Psoas muscle (tissue), 7 donors: ENCODE measurements at regions not wholly inside any gene's neighbourhood (a gene's known extent, or its start where the extent isn't known, plus 50 kb on each side); places are given as distances from the start of the nearest gene placed in this dataset.

Source experiments
- ATAC-seq, 4 donors: fragments of 200-7000 bp; cut with Tn5 transposase; one replicate each; pipeline ENCODE4 v1.9.1; 2020; ENCODE audit warnings: moderate library complexity in 3 of 4, mild to moderate bottlenecking in 2 of 4
- DNase-seq, 2 donors: peaks; one replicate each; pipeline ENCODE4 v3.0.0-alpha.2; 2020
- H3K27ac ChIP-seq: fragments of 200-600 bp; one replicate; pipeline ENCODE4 v1.8.0; 2022
- H3K27me3 ChIP-seq, 3 donors: fragments of 200-600 bp in 1 of 3; one replicate each; pipeline versions ENCODE4 v1.6.1 to v1.8.0; 2013 to 2022; ENCODE audit warnings: low read length in 2 of 3, mild to moderate bottlenecking in 2 of 3, moderate library complexity in 1 of 3; ENCODE audit not compliant: insufficient read depth in 3 of 3
- H3K36me3 ChIP-seq, 2 donors: fragments of 200-600 bp in 1 of 2; one replicate each; pipeline versions ENCODE4 v1.6.1 to v1.8.0; 2013 to 2022; ENCODE audit warnings: low read depth in 1 of 2, mild to moderate bottlenecking in 1 of 2, moderate library complexity in 1 of 2; ENCODE audit not compliant: insufficient read depth in 1 of 2
- H3K4me1 ChIP-seq: fragments of 200-600 bp; one replicate; pipeline ENCODE4 v1.8.0; 2022
- H3K4me3 ChIP-seq: fragments of 200-600 bp; one replicate; pipeline ENCODE4 v1.8.0; 2022; ENCODE audit warnings: mild to moderate bottlenecking
- H3K9me3 ChIP-seq: fragments of 200-600 bp; one replicate; pipeline ENCODE4 v1.8.0; 2022
- WGBS, 3 donors: extraction: QIAGEN DNeasy Blood & Tissue Kit; methylation state at CpG; one replicate each; pipeline versions ENCODE4 v1.1.6 to v1.1.7; 2013; 5-methylcytosine and 5-hydroxymethylcytosine counted together
- intact Hi-C, 2 donors: fragments of 100-400 bp; cut with DNase I; formaldehyde crosslinking; loops; one replicate each; pipeline versions ENCODE4 v1.11.0 to v1.14.2; 2022
- TF ChIP-seq, protein P1 (sequence below): fragments of 200-600 bp; IDR thresholded peaks from one replicate; pipeline ENCODE4 v1.8.0; 2022; ENCODE audit warnings: antibody characterized with exemption
- donor health status: healthy with polysubstance abuse.
- donor health status: DM: no; HTN: no; CAD: no; lungs with moderate emphysema.
- donor health status: Bipolar disorder and iron deficiency.
- donor health status: healthy.
- donor health status: DM: yes; HTN: yes; CAD: no.
- donor health status: DM: no; HTN: no; CAD: no.
- donor health status: DM: yes; HTN: yes; CAD: no.

DNA sequence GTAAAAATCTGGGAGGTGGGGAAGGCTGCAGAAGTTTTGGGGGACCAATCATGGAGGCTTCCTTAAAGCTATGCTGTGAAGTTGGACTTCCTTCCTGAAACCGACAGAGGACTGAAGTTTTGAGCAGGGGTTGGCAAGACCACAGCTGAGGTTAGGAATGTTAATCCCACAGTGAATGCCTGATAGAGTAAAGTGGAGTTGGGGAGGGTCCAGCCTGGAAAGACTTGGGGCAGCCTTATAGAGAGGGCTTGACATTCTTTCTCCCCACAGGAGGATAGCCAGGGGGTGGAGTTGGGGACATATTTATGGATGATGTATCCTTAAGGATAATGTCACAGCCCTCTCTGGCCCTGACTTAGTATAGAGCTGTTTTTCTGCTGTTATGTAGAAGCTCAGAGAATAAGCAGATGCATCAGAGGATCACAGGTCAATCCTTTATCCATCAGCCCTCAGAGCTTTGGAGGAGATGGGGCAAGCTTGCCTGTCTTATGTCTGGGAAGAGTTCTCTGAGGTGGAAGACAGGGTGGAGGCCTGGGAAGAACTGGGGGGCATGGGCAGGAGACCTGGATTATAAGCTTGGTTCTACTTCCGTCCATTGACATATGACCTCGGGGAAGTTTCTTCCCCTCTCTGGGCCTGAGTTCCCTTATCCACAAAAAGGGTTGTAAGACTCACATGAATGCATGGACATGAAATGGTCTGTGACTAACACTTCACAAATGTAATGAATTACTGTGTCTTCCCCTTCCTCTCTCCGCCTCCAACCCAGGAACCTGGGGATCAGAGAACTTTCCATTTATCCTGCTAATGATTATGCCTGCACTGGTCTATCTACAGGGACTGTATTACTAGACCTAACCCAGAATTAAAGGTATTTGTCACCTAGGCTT is 317.8 kb downstream of the MIAT start:
- DNase-seq (no peak), ATAC-seq (no peak)
- TF ChIP-seq, protein P1, sequence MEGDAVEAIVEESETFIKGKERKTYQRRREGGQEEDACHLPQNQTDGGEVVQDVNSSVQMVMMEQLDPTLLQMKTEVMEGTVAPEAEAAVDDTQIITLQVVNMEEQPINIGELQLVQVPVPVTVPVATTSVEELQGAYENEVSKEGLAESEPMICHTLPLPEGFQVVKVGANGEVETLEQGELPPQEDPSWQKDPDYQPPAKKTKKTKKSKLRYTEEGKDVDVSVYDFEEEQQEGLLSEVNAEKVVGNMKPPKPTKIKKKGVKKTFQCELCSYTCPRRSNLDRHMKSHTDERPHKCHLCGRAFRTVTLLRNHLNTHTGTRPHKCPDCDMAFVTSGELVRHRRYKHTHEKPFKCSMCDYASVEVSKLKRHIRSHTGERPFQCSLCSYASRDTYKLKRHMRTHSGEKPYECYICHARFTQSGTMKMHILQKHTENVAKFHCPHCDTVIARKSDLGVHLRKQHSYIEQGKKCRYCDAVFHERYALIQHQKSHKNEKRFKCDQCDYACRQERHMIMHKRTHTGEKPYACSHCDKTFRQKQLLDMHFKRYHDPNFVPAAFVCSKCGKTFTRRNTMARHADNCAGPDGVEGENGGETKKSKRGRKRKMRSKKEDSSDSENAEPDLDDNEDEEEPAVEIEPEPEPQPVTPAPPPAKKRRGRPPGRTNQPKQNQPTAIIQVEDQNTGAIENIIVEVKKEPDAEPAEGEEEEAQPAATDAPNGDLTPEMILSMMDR: no peak
- Histone ChIP-seq H3K27ac (no peak overlapping the region), H3K4me1 (no peaks in the 10 kb centered on the region), H3K4me3 (no peak overlapping the region), H3K9me3 (no peaks in the 10 kb centered on the region), H3K36me3 (no peaks in the 10 kb centered on the region), H3K27me3 (peaks cover 2 to 60% (median 4%) of the 10 kb centered on the region in 3 donors)
- WGBS, 3 donors: 54 to 64% (median 61%) methylated on average over 4 of the region's 4 CpGs
- intact Hi-C loops: no loop called here

DNA sequence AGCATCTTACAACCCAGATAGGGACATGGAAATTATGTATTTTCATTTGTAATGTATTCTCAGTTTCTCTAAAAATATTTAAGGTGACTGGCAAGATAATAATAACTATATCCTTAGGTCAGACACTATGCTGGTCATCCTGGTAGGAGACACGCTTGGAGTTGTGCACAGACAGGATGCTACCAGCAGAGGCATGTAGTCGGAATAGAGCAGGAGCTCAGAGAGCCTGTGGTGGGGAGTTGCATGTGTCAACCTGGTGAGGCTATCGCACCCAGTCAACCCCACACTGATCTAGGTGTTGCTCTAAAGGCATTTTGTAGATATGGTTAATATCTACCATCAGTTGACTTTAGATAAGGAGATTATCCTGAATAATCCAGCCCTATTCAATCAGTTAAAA is 318.5 kb downstream of the MIAT start:
- Histone ChIP-seq H3K9me3 (no peaks in the 10 kb centered on the region), H3K4me3 (no peak overlapping the region), H3K27me3 (peaks cover 2 to 60% (median 3%) of the 10 kb centered on the region in 3 donors), H3K36me3 (no peaks in the 10 kb centered on the region), H3K27ac (no peak overlapping the region), H3K4me1 (no peaks in the 10 kb centered on the region)
- TF ChIP-seq, protein P1: no peak
- 80 to 85% (median 82%) methylated on average over 3 of the region's 3 CpGs for WGBS, 3 donors
- intact Hi-C loops: no loop called here
- DNase-seq (no peak), ATAC-seq (no peak)

DNA sequence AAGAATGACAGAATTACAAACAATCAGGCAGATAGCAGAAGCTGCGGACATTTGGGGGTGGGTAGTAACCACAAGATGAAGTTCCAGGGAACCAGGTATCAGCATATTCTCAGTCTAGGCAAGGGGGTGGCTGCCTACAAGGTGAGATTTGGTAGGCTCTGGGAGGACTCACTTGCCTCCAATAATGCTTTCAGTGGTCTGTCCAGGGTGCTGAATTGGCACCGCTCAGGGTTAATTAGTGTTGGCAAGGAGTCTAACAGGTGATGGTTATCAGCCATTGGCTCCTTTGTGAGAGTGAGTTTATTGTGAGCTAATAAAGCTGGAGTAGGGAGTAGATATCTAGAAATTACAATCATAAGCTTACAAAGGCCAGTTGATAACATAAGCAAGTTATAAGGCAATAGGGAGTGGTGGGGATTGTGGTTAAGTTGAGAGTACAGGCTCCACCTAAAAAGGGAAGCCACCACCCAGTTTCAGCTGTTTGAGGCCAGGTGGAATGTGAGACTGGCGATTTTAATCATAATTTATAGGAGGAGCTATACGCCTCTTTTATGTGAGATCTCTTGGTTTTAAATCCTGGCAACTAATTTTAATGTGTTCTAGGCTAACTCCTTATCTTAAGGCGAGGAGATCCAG is 320.5 kb downstream of the MIAT start:
- Histone ChIP-seq H3K9me3 (no peaks in the 10 kb centered on the region), H3K36me3 (no peaks in the 10 kb centered on the region), H3K27me3 (peaks cover 2 to 60% (median 3%) of the 10 kb centered on the region in 3 donors), H3K4me1 (no peaks in the 10 kb centered on the region), H3K27ac (no peak overlapping the region), H3K4me3 (no peak overlapping the region)
- DNase-seq (no peak), ATAC-seq (no peak)
- 64 to 68% (median 66%) methylated on average over 5 of the region's 5 CpGs for WGBS, 3 donors
- TF ChIP-seq, protein P1: no peak
- intact Hi-C loops: no loop called here

DNA sequence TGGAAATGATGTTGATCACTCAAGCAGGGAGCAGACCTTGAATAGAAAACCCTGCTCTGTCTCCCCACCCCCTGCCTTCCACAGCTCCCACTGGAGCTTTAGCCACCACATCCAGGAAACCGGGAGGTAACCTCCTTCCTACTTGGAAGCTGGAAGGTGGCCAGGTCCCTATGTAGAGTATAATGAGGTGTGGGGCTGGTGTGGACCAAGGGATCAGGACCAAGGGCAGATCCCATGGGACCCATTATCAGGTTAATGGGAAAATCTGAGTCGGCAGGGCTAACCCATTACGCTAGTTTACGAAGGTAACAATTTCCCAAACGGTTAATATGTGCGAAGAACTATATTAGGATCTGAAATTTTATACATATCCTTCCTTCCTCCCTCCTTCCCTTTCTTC is 321.9 kb downstream of the MIAT start:
- Histone ChIP-seq H3K27me3 (peaks cover 2 to 62% (median 3%) of the 10 kb centered on the region in 3 donors), H3K4me1 (no peaks in the 10 kb centered on the region), H3K4me3 (no peak overlapping the region), H3K36me3 (no peaks in the 10 kb centered on the region), H3K9me3 (no peaks in the 10 kb centered on the region), H3K27ac (no peak overlapping the region)
- WGBS, 3 donors: 34 to 37% (median 35%) methylated on average over 6 of the region's 6 CpGs
- intact Hi-C loops: no loop called here
- TF ChIP-seq, protein P1: no peak
- ATAC-seq: no peak
- no peak for DNase-seq
